ENCODE measurements at regions not wholly inside any gene's neighbourhood (a gene's known extent, or its start where the extent isn't known, plus 50 kb on each side); places are given as distances from the start of the nearest gene placed in this dataset.
A peak's percentile ranks its signal among the peaks of the same experiment; 100 is the strongest.

DNA sequence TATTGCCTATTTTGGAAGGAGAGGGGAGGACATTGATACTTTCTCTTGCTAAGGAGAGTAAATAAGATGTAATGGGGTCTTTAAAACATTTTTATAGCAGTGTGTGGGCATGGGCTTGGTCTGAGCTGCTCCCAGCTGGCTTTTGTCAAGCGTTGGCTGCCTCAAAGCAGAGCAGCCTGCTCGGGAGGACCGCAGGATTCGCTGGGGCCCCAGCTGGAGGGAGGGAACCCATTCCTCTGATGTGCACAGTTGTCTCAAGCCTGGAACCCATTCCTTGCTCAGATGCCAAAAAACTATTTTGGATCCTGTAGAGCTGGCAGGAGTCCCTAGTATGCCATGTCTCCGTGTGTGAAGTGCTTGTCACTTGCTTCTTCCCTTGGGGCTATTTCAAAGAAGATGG, 59.4 kb upstream of the RMDN2 start:
- no peak for DNase-seq (ENCODE audit: low read depth in 2 of 2)

DNA sequence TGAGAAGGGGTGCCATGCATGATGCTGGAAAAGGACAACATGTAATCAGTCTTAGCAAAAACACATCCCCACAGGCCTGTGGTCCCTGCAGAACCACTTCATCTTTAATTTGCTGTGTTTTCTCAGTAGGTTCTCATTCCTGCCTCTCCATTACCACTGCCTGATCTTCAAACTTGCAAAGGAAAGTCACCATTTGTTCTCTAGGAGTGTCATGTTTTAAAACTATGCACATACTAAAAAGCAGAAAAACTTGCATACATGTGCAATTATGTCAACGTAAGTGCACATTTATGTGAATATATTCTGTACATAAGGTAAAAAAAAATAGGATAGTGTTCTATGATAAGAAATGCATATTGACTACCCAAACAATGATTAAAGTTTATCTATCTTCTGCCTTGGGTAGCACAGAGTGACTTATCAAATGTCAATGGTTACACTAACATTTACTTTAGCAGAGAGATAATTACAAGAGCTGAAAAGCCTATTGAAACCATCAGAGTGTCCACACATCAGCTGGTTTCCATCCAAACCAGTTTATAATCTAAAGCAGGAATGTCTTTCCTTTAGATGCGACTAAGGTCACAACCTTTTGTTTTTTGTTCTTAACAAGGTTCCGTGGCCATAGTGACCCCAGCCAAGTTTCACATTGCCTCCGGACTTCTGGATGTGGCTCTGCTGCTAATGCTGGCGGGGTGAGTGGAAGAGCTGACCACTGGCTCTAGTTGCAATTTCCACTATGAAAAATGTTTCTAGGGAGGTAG, 58.7 kb upstream of the RMDN2 start:
- DNase-seq (ENCODE audit: low read depth in 2 of 2), result no peak

DNA sequence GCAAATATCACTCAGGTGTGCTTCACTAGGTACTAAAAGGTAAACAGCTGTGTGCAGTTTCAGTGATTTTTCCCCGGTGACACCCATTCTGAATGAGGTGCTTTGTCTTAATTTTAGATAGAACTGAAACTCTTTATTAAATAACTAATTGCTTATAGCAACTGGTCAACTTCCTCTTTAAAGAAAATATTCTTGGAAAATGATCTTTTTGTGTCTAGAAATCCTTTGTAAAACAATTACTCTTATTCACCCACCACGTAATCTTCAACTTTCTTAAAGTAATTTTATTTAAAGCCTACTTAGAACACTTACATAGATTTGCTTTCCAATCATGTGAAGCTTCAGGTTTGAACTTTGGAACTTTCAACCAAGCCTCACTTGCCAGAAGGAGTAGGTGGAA, 57.9 kb upstream of the RMDN2 start:
- DNase-seq (ENCODE audit: low read depth in 2 of 2), result no peak

DNA sequence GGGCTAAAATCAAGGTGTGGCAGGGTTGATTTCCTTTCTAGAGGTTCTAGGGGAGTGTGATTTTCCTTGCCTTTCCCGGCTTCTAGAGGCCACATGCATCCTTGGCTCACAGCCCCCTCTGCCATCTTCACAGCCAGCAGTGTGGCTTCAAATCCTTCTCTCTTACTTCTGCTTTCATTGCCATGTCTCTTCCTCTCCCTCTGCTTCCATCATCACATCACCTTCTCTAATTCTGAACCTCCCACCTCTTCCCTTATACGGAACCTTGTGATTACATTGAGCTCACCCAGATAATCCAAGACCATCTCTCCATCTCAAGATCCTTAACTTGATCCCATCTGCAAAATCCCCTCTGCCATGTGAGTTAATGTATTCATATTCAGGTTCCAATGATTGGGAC, 56.2 kb upstream of the RMDN2 start:
- no peak for DNase-seq (ENCODE audit: low read depth in 2 of 2)

DNA sequence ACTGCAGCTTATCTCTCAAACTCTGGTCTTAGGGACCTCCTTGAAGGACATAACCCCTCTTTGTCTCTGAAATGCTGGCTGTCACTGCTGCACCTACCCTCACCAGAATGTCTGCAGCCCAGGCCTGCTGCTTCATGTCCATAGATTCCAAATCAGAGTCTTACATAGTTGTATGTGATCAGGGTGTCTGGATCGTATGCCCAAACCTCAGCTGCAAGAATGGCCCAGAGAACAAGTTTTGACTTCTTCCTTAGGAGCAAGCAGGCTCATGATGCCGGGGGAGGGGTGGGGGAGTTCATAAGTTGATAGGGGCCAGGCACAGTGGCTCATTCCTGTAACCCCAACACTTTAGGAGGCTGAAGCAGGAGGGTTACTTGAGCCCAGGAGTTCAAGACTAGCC, 55.8 kb upstream of the RMDN2 start:
- DNase-seq (ENCODE audit: low read depth in 2 of 2), result no peak

DNA sequence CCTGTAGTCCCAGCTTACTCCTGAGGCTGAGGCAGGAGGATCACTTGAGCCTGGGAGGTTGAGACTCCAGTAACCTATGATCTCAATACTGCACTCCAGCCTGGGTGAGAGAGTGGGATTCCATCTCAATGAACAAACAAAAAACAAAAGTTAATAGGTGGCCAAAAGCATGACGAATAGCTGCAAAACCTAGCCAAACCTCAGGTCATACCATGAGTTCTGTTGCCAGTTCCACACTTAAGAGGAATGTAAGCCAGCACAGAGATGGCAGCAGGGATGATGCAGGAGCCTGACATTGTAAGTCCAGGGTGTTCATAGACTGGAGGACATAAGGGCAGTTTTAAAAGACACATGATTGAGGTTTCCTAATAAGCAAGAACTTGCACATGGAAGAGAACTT, 55.3 kb upstream of the RMDN2 start:
- DNase-seq (ENCODE audit: low read depth in 2 of 2), result no peak

DNA sequence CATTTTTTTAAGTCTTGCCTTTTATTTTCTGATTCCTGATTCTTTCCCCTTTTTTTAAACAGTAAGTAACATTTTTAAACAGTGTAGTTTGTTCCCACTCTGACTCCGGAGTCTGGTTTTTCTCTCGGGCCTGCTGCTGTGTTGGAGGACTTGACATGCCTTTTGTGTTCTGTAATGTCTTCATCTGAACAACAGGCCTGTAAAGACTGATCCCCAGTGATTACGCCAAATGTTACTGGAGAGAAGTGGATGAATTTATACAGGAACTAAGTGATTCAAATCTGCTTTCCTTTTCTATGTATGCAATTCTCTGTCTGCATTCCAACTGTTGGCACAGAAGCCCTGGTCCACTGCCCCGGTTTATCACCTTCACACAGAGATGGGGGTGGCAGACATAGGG, 54.3 kb upstream of the RMDN2 start:
- DNase-seq (ENCODE audit: low read depth in 2 of 2), result peak; percentile 32 to 36

DNA sequence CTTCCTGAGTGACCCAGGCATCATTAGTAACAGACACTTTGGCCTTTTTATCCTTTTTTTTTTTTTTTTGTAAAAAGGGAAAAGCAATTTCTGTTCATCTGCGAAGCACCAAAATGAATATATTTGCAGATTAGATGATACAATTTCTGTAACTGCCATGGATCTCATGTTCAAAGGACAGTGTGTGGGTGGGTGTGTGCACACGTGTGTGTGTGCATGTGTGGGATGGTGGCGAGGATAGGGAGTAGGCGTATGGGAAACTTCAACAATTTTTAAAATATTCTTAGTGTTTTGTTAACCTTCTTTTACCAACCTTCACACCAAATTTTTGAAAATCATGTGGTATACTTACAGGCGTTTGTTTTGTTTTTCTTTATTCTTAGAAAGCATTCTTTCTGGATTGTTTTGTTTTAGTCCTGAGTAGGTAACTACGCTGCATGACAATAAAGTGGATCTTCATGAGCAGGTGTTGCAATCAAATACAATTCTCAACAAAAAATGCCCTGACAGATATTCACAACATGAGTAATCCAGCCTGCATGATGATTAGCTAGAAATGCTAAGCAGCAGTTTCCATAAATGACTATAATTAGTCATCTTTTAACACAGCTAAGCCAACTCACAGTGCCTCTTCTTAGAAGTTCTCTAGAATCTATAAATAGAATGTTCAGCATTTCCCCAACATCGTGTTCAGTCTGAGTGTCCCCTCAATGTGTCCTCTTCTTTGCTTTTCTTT, 53.5 kb upstream of the RMDN2 start:
- DNase-seq (ENCODE audit: low read depth in 2 of 2), result peak; percentile 80 to 81

DNA sequence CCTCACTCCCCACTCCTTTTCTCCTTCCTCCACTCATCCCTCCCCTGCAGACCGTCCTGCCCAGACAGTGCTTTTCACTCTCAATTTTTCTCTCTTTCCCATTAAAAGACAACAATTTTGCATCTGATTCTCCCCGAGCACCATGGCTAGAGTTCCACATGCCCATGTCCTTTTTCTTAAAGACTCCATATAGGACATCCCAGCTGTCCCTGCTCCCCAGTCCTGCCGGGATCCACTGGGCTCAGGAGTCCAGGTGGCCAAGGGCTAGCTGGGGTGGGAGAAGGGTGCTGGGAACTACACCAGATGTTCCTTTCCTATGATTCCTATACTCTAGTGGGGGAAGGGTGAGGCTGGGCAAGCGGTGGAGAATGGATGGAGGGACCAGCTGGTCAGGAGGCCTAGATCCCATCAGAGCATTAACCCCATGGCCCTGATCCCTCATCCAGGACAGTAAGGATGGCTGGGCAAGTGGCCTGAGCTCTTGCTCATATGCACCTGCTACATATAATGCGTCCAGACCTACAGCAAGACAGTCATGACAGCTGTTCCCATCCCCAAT, 52.8 kb upstream of the RMDN2 start:
- DNase-seq (ENCODE audit: low read depth in 2 of 2), result no peak

DNA sequence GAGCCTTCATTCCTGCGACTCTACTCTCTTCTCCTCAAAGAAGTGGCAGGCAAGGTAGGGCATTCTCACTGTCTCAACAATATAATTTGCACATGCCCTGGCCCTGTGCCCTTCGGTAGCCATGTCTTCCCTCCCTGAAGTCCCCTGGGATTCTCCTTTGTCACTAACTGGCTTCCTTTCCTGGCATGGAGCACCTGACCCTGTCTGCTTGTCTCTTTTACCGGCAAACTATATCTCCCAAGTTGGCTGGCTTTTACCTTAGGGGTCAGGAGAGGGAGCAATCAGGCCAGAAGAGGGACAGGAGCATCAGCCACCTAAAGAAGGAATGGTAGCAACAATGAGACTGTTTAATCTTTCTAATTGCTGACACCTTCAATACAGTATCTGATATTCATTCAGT, 51.9 kb upstream of the RMDN2 start:
- DNase-seq (ENCODE audit: low read depth in 2 of 2), result no peak

DNA sequence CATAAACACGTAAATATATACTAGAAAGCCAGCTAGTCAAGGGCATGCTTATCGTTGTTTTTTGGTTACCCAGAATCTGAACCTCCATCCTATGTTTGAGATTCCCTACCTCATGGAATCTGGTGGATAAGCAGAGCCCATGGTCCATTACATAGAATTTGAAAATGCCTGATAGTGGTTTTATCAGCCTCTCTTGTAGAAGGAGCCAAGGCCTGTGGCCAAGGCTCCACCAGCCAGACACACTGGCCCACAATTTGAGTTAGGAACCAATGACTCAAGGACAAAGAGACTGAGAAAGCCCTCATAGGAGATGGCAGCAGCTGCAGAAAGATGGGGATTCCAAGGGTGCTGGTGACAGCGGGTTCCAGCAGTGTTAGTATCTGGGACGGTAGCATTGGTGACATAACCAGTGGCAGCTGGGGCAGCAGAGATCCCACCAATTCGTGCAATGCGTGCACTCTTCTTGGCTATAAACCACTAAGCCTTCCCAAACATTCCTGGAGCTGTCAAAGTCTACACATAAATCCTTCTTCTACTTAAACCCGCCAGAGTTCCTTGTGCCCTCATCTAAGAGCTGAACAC, 51.2 kb upstream of the RMDN2 start:
- DNase-seq (ENCODE audit: low read depth in 2 of 2), result no peak

DNA sequence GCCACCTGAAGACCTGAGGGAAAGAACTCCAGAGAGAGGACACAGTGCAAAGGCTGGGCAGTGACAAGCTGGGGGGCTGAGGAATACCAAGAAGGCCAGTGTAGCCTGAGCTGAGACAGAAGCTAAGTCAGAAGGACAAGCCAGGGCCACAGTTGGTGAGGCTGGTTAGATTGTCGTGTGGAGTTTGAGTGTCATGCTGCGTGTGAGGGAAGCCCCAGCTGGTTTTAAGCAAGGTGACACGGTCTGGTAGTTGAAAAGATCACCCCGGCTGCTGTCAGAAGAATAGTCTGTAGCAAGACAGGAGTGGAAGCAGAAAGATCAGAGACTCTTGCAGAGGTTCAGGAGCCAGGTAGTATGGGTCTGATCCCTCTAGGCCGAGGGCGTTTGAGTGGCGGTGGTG, 50.6 kb upstream of the RMDN2 start:
- DNase-seq (ENCODE audit: low read depth in 2 of 2), result no peak

Data from fibroblast of skin of left quadriceps (primary cell).